ENCODE measurements at regions not wholly inside any gene's neighbourhood (a gene's known extent, or its start where the extent isn't known, plus 50 kb on each side); places are given as distances from the start of the nearest gene placed in this dataset.

GRCh38 chr4:15336410-15337167, 91.2 kb upstream of the C1QTNF7 start:
- TF ChIP-seq MYC (IDR thresholded peaks at IDR 0.05; ENCODE audit: insufficient read depth, insufficient read length, insufficient replicate concordance, low read length, severe bottlenecking) (no peak), SUZ12 (IDR thresholded peaks at IDR 0.05; ENCODE audit: unreplicated experiment) (no peak), POLR2A (IDR thresholded peaks at IDR 0.05; ENCODE audit: low read depth, low read length) (no peak), LARP7 (IDR thresholded peaks at IDR 0.05) (no peak), CEBPB (IDR thresholded peaks at IDR 0.05; ENCODE audit: borderline replicate concordance in 1 of 2, low read depth in 2 of 2, low read length in 2 of 2) (no peak), CTCF (IDR thresholded peaks at IDR 0.05 in 2 of 3, conservative IDR thresholded peaks at IDR 0.05 in 1 of 3; ENCODE audit: control insufficient read depth in 2 of 3, extremely low read depth in 1 of 3, insufficient read depth in 1 of 3, low read depth in 3 of 3, low read length in 3 of 3) (no peak), DPF2 (IDR thresholded peaks at IDR 0.05) (no peak)
